WI38 (cell line): ENCODE measurements at regions not wholly inside any gene's neighbourhood (a gene's known extent, or its start where the extent isn't known, plus 50 kb on each side); places are given as distances from the start of the nearest gene placed in this dataset.

Experiments
- H3K4me3 ChIP-seq: 2 replicates; pipeline ENCODE4 v1.5.1; 2011; ENCODE audit warnings: low read depth, mild to moderate bottlenecking, control low read depth, low read length
- TF ChIP-seq, protein P1 (sequence below): IDR thresholded peaks from 2 replicates; pipeline ENCODE4 v1.5.1; 2012; ENCODE audit warnings: low read depth, mild to moderate bottlenecking, control low read depth, low read length

DNA sequence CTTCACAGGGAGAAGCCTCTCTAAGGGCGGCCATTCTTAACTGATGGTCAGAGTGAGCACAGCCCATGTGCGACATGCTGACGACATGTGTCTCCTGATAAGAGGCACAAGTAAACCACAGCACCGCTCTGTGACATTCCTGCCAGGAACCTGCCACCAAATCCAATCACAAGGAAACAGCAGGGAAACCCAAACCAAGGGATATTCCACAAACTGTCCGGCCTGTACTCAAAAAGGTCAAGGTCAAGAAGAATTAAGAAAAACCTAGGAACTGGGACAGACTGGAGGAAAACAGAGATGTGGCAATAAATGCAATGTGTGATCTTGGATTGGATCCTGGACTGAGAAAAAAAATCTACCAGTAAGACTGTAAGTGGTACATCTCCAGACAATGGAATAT lies 91.9 kb downstream of the SYNE3 start:
- TF ChIP-seq, protein P1, sequence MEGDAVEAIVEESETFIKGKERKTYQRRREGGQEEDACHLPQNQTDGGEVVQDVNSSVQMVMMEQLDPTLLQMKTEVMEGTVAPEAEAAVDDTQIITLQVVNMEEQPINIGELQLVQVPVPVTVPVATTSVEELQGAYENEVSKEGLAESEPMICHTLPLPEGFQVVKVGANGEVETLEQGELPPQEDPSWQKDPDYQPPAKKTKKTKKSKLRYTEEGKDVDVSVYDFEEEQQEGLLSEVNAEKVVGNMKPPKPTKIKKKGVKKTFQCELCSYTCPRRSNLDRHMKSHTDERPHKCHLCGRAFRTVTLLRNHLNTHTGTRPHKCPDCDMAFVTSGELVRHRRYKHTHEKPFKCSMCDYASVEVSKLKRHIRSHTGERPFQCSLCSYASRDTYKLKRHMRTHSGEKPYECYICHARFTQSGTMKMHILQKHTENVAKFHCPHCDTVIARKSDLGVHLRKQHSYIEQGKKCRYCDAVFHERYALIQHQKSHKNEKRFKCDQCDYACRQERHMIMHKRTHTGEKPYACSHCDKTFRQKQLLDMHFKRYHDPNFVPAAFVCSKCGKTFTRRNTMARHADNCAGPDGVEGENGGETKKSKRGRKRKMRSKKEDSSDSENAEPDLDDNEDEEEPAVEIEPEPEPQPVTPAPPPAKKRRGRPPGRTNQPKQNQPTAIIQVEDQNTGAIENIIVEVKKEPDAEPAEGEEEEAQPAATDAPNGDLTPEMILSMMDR, result no peak
- no peak overlapping the region for H3K4me3 ChIP-seq

DNA sequence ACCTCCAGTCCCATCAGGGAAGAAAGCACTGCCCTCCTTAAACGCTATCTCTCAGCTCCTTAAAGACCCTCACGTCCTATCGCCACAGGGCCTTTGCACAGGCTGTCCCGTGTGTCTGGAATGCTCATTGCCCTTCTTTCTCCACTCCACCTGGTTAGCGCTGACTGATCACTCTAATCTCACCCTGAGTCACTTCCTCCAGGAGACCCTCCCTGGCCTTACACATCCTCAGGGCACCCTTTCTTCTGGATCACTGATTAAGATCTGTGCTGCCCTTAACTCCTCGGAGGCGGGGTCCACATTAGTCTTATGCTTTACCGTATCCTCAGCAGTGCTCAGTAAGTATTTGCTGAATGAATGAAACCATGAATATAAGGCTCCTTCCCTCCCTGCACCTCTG lies 94.7 kb downstream of the SYNE3 start:
- TF ChIP-seq, protein P1, result no peak
- no peak overlapping the region for H3K4me3 ChIP-seq

DNA sequence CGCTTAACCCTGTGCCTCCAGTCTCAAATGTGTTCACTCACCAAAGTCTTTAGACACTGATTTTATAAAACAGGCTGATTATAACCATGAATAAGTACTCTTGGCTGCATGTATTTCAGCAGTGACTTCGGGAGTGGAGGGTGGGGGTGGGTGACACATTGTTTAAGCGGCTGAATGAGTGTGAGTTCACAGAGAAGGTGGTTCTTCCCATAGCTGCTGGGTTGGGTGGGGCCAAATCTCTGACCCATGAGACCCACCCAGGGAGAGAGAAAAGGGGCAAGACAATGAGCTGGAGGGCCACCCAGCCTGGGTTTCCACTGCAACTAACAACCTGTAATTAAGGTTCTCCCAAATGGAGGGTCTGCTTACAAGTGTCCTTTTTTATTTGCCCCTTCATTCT lies 96.4 kb downstream of the SYNE3 start:
- H3K4me3 ChIP-seq, result no peak overlapping the region
- TF ChIP-seq, protein P1, result no peak

DNA sequence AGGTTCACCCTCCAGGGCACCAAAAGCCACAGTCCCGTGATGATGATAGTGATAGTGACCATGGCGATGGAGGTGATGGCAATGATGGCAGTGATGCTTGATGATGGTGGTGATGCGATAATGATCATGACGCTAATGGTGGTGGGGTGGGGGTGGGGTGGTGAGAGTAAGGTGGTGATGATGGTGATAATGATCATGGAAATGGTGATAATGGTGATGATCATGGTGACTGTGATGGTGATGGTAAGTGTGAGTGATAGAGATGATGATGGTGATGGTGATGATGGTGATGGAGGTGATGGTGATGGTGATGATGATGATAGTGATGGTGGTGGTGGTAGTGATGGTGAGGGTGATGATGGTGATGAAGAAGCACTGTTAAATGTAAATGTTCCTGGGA lies 96.9 kb downstream of the SYNE3 start:
- TF ChIP-seq, protein P1, result no peak
- H3K4me3 ChIP-seq, result no peak overlapping the region

DNA sequence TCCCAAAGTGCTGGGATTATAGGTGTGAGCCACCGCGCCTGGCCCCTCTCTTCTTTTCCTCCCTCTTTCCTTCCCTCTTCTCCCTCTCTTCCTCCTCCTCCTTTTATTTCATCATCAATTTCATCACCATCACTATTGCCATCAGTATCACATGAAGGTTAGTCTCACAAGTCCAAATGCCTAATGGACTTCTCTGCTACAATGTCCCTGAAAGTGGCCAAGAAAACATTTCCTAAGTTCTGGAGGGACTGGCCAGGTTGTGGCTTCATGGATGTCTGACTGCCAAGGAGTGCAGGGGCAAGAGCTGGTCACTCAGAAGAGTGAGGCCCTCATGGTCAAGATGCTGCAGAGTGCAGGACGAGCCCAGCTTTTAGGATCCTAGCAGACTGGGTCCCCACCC lies 97.6 kb downstream of the SYNE3 start:
- no peak overlapping the region for H3K4me3 ChIP-seq
- TF ChIP-seq, protein P1, result no peak

DNA sequence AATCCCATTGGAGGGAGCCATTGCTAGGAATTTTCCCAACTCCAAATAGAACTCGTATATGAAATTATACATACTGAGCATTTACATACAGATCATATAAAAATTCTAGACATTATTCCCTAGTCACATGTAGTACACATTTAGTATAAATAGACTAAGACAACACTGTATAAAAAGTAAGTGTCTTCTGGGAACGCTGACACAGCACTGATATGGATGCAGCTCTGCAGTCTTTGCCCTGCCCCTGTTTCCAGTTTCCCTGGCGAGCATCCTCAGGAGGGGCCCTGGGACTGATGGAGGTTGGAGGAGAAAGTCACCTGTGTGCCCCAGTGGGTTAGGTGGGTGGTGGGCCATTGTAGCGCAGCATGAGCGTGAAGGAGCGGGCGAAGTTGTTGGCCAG lies 97.8 kb upstream of the CLMN start:
- H3K4me3 ChIP-seq, result no peak overlapping the region
- TF ChIP-seq, protein P1, result no peak

DNA sequence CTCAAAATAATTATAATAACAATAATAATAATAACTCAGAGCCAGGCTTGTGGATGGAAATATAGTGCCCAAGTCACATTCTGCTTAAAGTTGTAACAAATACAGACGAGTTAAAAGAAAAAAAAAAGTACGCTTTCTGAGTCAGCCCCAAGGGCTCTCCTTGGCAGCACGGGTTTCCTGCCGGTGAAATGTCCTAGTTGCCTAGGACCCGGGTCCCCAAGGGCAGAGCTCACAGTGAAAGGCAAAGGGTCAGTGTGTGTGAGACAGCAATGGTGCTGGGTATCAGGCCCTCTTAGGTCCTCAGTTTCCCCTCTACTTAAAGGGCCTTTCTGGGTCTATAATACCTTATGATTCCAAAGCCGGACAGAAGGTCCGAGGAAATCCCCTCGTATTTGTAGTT lies 96.3 kb upstream of the CLMN start:
- TF ChIP-seq, protein P1, result no peak
- H3K4me3 ChIP-seq, result no peak overlapping the region
